ENCODE measurements at regions not wholly inside any gene's neighbourhood (a gene's known extent, or its start where the extent isn't known, plus 50 kb on each side); places are given as distances from the start of the nearest gene placed in this dataset.

- no peak for FAIRE-seq
Observed at GRCh38 chr13:111909501-111909900, 157.4 kb upstream of the SOX1 start.

GRCh38 chr13:111909971-111910671 lies 156.8 kb upstream of the SOX1 start:
- FAIRE-seq (no peak), DNase-seq (ENCODE audit: low spot score) (no peak)

More at GRCh38 chr13:111909501-111909900, 157.4 kb upstream of the SOX1 start:
- no peak for DNase-seq (ENCODE audit: low spot score)

GRCh38 chr13:111911121-111911720 lies 155.7 kb upstream of the SOX1 start:
- no peak for DNase-seq (ENCODE audit: low spot score)
- no peak for FAIRE-seq

- FAIRE-seq (no peak), DNase-seq (ENCODE audit: low spot score) (no peak)
Observed at GRCh38 chr13:111911754-111912452, 155.0 kb upstream of the SOX1 start.

GRCh38 chr13:111912453-111912866 lies 154.5 kb upstream of the SOX1 start:
- FAIRE-seq (no peak), DNase-seq (ENCODE audit: low spot score) (no peak)

GRCh38 chr13:111912991-111913760 lies 153.8 kb upstream of the SOX1 start:
- DNase-seq (ENCODE audit: low spot score) (no peak), FAIRE-seq (no peak)

GRCh38 chr13:111913761-111914140 lies 153.2 kb upstream of the SOX1 start:
- FAIRE-seq = no peak
- DNase-seq (ENCODE audit: low spot score) = no peak

GRCh38 chr13:111914241-111915103 lies 152.5 kb upstream of the SOX1 start:
- DNase-seq (ENCODE audit: low spot score) (no peak), FAIRE-seq (no peak)

GRCh38 chr13:111915104-111915551 lies 151.8 kb upstream of the SOX1 start:
- FAIRE-seq = no peak

GRCh38 chr13:111916201-111916600 lies 150.7 kb upstream of the SOX1 start:
- FAIRE-seq (no peak), DNase-seq (ENCODE audit: low spot score) (no peak)

More at GRCh38 chr13:111915104-111915551, 151.8 kb upstream of the SOX1 start:
- no peak for DNase-seq (ENCODE audit: low spot score)

- no peak for DNase-seq (ENCODE audit: low spot score)
- no peak for FAIRE-seq
Observed at GRCh38 chr13:111917086-111917485, 149.9 kb upstream of the SOX1 start.

GRCh38 chr13:111917901-111918300 lies 149.0 kb upstream of the SOX1 start:
- DNase-seq (ENCODE audit: low spot score) (no peak), FAIRE-seq (peak; percentile 42)

GRCh38 chr13:111919286-111919685 lies 147.7 kb upstream of the SOX1 start:
- DNase-seq (ENCODE audit: low spot score) = no peak
- no peak for FAIRE-seq

GRCh38 chr13:111919849-111920248 lies 147.1 kb upstream of the SOX1 start:
- FAIRE-seq (no peak), DNase-seq (ENCODE audit: low spot score) (no peak)

GRCh38 chr13:111920306-111920931 lies 146.5 kb upstream of the SOX1 start:
- DNase-seq (ENCODE audit: low spot score) (no peak), FAIRE-seq (no peak)

- no peak for DNase-seq (ENCODE audit: low spot score)
- no peak for FAIRE-seq
Observed at GRCh38 chr13:111920932-111921705, 145.8 kb upstream of the SOX1 start.

GRCh38 chr13:111922086-111922485 lies 144.9 kb upstream of the SOX1 start:
- no peak for FAIRE-seq

GRCh38 chr13:111923439-111923838 lies 143.5 kb upstream of the SOX1 start:
- no peak for DNase-seq (ENCODE audit: low spot score)
- FAIRE-seq = no peak

More at GRCh38 chr13:111922086-111922485, 144.9 kb upstream of the SOX1 start:
- no peak for DNase-seq (ENCODE audit: low spot score)

GRCh38 chr13:111923991-111924677 lies 142.8 kb upstream of the SOX1 start:
- FAIRE-seq (no peak), DNase-seq (ENCODE audit: low spot score) (no peak)

Measured in urothelium cell line (cell line).